GM06990 (cell line): ENCODE measurements at regions not wholly inside any gene's neighbourhood (a gene's known extent, or its start where the extent isn't known, plus 50 kb on each side); places are given as distances from the start of the nearest gene placed in this dataset.

Source experiments
- DNase-seq: peaks from one replicate; pipeline ENCODE4 v3.0.0-alpha.2; 2011; ENCODE audit not compliant: insufficient read length; ENCODE audit errors: extremely low read depth
- H3K27me3 ChIP-seq: replicated peaks from 2 replicates; pipeline ENCODE4 v1.6.0; 2011; ENCODE audit warnings: low read length; ENCODE audit not compliant: control insufficient read depth, insufficient read depth
- H3K36me3 ChIP-seq: 2 replicates; pipeline ENCODE4 v1.5.1; 2011; ENCODE audit warnings: low read length; ENCODE audit not compliant: control insufficient read depth, insufficient read depth
- H3K4me3 ChIP-seq: replicated peaks from 2 replicates; pipeline ENCODE4 v1.5.1; 2011; ENCODE audit warnings: low read depth, mild to moderate bottlenecking, control low read depth, low read length
- TF ChIP-seq, protein P1 (sequence below): IDR thresholded peaks from 2 replicates; pipeline ENCODE4 v1.5.1; 2011; ENCODE audit warnings: low read length, control low read depth, mild to moderate bottlenecking, inconsistent platforms; ENCODE audit not compliant: insufficient read depth, poor library complexity, severe bottlenecking

DNA sequence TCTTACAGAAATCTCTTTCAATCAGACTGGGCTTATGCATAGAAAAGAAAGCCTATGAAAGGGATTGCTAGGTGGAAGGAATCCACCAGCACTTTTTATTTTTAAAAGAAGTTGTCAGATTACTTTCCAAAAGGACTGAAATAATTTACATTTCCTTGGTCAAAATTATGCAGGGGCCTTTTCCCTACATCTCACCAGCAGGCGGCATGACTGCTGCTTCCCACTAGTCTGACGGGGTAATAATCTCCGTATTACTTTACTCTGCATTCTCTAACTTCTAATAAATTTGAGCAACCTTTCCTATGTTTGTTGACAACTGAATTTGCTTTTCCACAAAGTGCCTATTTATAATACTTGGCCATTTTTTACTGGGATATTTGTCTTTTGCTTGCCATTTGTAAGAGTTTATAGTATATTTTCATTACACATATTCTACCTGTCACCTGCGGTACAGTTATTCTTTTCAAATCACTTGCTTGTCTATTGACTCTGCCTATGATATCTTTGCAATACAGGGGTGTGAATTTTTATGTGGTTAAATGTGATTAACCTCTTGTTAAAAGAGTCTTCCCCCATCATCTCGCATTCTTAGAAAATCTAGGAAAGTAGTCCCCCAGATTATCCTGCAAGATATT is 51.9 kb upstream of the USP47 start:
- no peaks in the 10 kb centered on the region for H3K36me3 ChIP-seq
- no peaks in the 10 kb centered on the region for H3K27me3 ChIP-seq
- TF ChIP-seq, protein P1, sequence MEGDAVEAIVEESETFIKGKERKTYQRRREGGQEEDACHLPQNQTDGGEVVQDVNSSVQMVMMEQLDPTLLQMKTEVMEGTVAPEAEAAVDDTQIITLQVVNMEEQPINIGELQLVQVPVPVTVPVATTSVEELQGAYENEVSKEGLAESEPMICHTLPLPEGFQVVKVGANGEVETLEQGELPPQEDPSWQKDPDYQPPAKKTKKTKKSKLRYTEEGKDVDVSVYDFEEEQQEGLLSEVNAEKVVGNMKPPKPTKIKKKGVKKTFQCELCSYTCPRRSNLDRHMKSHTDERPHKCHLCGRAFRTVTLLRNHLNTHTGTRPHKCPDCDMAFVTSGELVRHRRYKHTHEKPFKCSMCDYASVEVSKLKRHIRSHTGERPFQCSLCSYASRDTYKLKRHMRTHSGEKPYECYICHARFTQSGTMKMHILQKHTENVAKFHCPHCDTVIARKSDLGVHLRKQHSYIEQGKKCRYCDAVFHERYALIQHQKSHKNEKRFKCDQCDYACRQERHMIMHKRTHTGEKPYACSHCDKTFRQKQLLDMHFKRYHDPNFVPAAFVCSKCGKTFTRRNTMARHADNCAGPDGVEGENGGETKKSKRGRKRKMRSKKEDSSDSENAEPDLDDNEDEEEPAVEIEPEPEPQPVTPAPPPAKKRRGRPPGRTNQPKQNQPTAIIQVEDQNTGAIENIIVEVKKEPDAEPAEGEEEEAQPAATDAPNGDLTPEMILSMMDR = peak; percentile 71
- no peak overlapping the region for H3K4me3 ChIP-seq
- DNase-seq = no peak

DNA sequence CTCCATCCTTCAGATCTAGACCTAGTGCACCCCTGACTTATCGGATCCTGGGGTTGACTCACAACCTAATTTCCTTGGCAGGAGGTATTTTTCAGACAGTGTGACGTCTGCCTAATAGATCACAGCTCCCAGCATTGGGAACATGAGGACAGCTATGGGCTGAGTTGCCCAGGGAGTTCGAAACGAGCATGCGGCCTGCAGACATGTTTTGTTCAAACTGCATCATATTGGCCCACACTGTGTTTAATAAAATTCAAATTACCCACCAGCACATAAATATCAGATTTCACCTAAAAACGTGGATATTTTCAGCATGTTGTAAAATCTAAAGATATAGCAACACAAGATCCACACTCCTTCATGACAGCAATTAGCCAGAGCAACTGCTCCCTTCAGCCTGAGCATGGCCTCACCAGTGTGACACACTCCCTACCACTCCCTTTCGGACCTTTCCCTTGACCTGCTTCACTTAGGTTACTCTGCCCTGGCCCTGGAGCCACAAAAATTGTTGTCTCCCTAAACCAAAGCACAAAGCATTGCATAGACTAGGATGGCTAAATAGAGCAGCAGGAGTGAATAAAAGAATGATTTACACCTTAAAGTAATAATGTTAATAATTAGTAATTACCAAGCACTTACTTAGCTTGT is 53.6 kb upstream of the USP47 start:
- TF ChIP-seq, protein P1 = no peak
- H3K4me3 ChIP-seq = no peak overlapping the region
- no peaks in the 10 kb centered on the region for H3K27me3 ChIP-seq
- no peak for DNase-seq
- no peaks in the 10 kb centered on the region for H3K36me3 ChIP-seq

DNA sequence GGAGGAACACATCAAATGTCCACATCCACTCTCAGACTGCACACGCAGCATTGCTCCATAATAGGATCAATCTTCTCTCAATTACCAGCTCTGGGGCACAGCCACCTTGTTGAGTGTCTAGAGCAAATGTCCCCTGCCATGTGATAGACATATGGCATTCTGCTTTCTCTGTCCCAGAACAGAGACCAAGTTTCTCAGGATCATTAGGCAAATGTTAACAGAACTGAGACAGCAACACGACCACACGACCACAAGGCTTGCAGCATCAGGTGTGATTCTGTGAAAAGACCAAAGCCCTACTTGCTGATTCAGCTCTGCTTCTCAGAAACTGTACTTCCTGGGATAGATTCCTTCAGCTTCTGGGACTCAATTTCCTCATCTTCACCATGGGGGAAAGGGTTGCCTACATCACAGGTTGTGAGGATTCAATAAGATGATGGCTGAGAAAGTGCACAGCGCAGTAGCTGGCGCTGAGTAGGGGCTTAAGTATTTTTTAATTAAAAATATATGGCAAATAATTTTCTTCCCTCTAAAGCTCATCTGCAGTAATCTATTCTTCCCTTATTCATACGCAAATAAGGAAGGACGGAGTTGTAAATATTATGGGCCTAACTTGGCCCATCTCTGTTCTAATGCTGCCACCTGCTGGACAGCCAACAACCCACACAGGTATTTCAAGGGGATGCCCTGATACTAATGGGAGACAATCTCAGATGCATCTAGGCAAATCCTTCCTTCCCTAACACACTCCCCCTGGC is 54.3 kb upstream of the USP47 start:
- Histone ChIP-seq H3K27me3 (no peaks in the 10 kb centered on the region), H3K4me3 (no peak overlapping the region), H3K36me3 (no peaks in the 10 kb centered on the region)
- TF ChIP-seq, protein P1 = peak; percentile 76
- no peak for DNase-seq

DNA sequence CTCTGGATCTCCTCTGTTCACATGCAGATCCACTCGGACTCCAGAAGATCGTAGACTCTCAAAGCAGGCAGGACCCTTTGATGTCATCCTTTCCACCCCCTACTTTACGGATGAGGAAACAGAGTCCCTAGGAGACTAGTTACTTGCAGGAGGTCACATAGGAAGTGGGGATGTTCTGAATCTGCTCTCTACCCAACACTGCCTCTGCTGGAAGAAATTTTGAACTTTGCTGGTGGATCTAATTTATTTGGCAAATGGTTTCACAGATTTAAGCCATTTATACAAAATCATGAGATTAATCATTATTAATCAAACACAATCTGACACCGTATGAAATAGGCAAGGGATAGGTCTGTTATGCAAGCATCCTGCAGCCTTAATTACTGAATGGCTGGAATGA is 55.0 kb upstream of the USP47 start:
- TF ChIP-seq, protein P1 = peak; percentile 41
- no peak for DNase-seq
- H3K4me3 ChIP-seq = no peak overlapping the region
- H3K27me3 ChIP-seq = no peaks in the 10 kb centered on the region
- H3K36me3 ChIP-seq = no peaks in the 10 kb centered on the region

DNA sequence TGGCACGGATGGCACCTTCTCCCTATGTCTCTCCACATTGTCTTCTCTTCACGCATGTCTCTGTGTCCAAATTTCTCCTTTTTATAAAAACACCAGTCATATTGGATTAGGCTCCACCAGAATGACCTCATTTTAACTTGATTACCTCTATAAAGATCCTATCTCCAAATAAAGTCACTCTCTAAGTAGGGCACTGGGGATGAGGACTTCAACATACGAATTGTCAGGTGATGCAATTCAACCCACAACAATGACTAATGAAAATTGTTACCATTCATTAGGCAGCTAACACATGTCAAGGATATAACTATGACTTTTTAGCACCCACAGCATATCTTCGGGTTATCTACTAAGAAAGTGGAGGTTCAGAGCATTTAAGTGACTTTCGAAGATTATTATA is 55.5 kb upstream of the USP47 start:
- Histone ChIP-seq H3K27me3 (peaks cover 1% of the 10 kb centered on the region), H3K4me3 (no peak overlapping the region), H3K36me3 (no peaks in the 10 kb centered on the region)
- no peak for DNase-seq
- TF ChIP-seq, protein P1 = no peak
